Fibroblast of pulmonary artery (primary cell): ENCODE measurements at regions not wholly inside any gene's neighbourhood (a gene's known extent, or its start where the extent isn't known, plus 50 kb on each side); places are given as distances from the start of the nearest gene placed in this dataset.
"Not testable (repeated sequence)": the region's sequence is repeated elsewhere in the genome, so short reads cannot be mapped to it uniquely, and the experiment has no call there.

Source experiments
- DNase-seq: peaks from one replicate; pipeline ENCODE4 v3.0.0-alpha.2; 2010; ENCODE audit warnings: low read depth
- H3K4me3 ChIP-seq: replicated peaks from 2 replicates; pipeline ENCODE4 v1.5.1; 2011; ENCODE audit warnings: low read depth, mild to moderate bottlenecking, control low read depth, low read length, moderate library complexity
- CTCF ChIP-seq: IDR thresholded peaks from 2 replicates; pipeline ENCODE4 v1.5.1; 2011; ENCODE audit warnings: mild to moderate bottlenecking, control low read depth, low read length, inconsistent platforms; ENCODE audit errors: missing control alignments

DNA sequence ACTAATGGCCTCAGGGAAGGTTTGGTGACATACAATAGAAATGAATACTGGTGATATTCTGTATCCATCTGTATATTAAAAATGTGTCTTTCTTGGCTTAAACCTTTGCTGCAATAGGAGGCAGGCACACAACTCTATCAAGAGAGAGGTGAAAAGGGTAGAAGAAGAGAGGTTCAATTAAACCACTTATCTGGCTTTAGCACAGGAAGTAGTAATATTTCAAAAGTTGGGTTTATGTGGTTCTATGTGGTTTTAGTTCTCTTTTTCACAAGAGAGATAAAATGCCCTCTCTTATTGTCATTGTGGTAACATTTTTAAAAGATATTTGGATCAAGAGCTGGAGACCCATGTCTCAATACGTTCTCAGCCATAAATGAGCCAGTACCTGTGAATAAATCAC is 146.2 kb upstream of the FNDC3A start:
- no peak for TF ChIP-seq CTCF
- no peak overlapping the region for H3K4me3 ChIP-seq
- DNase-seq: no peak

DNA sequence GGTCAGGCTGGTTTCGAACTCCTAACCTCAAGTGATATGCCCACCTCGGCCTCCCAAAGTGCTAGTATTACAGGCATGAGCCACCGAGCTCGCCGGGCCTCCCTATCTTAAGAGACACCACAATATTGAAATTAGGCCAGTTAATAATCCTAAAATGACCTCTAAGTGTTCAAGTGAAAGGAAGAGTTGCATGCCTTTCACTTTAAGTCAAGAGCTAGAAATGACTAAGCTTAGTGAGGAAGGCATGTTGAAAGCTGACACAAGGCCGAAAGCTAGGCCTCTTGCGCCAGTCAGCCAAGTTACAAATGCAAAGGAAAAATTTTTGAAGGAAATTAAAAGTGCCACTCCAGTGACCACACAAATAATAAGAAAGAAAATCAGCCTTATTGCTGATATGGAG is 144.5 kb upstream of the FNDC3A start:
- DNase-seq: no peak
- no peak overlapping the region for H3K4me3 ChIP-seq
- no peak for TF ChIP-seq CTCF

- DNase-seq: no peak
- no peak for TF ChIP-seq CTCF
- no peak overlapping the region for H3K4me3 ChIP-seq
Observed at GRCh38 chr13:48833412-48833811, 142.3 kb upstream of the FNDC3A start.

DNA sequence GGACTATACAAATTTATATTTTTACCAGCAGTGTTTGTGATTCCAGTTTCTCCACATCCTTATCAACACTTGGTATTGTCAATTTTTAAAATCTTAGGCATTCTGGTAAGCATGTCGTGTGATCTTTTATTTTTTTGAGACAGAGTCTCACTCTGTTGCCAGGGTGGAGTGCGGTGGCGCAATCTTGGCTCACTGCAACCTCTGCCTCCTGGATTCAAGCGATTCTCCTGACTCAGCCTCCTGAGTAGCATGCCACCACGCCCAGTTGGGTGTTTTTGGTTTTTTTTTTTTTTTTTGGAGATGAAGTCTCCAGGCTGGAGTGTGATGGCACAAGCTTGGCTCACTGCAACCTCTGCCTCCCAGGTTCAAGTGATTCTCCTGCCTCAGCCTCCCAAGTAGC is 140.4 kb upstream of the FNDC3A start:
- DNase-seq, H3K4me3 ChIP-seq: not testable (repeated sequence)

- H3K4me3 ChIP-seq: no peak overlapping the region
- peak; percentile 69 for DNase-seq
- TF ChIP-seq CTCF: no peak
Observed at GRCh38 chr13:48838193-48838973, 137.3 kb upstream of the FNDC3A start.

- no peak overlapping the region for H3K4me3 ChIP-seq
- DNase-seq: peak; percentile 45
- TF ChIP-seq CTCF: no peak
Observed at GRCh38 chr13:48839171-48839570, 136.5 kb upstream of the FNDC3A start.

DNA sequence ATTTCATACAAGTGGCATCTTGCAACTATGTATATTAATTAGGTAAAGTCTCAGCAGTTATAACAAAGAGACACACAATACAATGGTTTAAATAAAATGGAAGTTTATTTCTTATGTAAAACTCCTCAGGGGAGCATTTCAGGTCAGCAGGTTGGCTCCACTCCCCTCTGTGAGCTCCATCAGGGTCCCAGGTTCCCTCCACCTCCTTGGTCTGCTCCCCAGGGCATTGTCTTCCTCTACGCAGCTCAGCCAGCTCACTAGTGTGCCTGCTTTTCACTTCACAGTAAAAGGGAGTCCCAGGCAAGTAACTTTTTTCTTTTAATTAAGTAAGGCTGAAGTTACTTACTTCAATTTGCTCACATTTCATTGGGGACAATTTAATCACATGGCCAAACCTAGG is 135.3 kb upstream of the FNDC3A start:
- no peak for TF ChIP-seq CTCF
- no peak overlapping the region for H3K4me3 ChIP-seq

More for the DNA sequence above, 135.3 kb upstream of the FNDC3A start:
- DNase-seq: no peak
